HG03342 (cell line): ENCODE measurements at regions not wholly inside any gene's neighbourhood (a gene's known extent, or its start where the extent isn't known, plus 50 kb on each side); places are given as distances from the start of the nearest gene placed in this dataset.

Experiments used
- ATAC-seq: cut with Tn5 transposase; IDR thresholded peaks from one replicate; pipeline ENCODE4 v1.9.1; 2021; ENCODE audit warnings: mild to moderate bottlenecking, moderate library complexity; ENCODE audit not compliant: unreplicated experiment

DNA sequence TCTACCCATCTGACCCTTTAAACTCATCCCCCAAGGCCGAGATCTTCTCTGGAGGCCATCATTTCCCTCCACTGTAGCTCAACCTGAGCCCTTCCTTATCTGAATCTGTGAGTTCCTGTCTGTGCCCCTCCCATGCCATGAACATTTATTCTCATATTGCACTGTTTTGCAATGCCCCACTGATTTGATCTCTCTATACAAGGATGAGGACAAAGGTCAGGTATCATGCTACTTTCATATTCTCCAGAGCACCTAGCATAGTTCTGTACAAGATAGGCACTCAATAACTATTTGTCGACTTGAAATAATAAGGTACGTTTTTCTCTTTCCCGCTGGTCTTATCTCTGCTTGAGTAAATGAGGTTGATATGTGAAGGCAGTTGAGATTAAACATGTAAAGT is 135.5 kb downstream of the KLF5 start:
- ATAC-seq, result no peak

DNA sequence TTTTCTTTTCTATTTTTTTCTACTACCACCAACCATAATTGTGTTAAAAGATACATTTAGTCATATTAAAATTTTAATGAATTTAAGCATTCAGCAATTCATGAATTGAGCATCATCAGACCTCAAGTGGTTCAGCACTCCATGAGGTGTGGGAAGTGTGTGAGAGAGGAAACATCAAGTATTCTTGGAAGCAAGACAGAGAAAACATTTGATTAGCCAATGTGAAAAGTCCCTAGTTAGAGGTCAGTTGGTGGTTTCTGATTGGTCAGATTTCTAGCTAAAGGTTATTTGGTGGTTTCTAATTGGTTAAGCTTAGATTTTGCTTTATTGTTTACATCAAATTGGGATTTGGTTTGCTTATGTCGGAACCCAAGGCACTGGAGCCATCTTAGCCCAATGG is 134.7 kb downstream of the KLF5 start:
- ATAC-seq, result no peak

GRCh38 chr13:73190477-73190876 is 131.7 kb downstream of the KLF5 start:
- ATAC-seq, result no peak

GRCh38 chr13:73189776-73190175 is 131.0 kb downstream of the KLF5 start:
- no peak for ATAC-seq

DNA sequence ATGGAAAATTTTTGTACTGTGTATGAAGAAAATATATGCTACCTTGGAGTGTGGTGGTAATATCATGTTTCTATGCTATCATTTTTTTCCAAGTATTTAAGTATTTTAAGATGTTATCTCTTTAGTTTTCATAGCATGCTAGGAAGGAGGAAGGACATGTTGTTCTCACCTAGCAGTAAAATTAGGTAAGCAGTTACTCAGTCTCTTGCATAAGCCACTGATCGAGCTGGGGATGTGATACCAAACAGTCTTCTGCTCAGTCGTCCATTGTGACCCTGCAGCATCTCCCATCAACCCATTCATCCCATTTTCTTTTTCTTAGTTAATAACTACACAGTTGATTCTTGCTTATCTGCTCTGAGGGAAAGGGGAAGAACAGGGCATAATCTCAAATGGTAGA is 130.6 kb downstream of the KLF5 start:
- ATAC-seq, result no peak

DNA sequence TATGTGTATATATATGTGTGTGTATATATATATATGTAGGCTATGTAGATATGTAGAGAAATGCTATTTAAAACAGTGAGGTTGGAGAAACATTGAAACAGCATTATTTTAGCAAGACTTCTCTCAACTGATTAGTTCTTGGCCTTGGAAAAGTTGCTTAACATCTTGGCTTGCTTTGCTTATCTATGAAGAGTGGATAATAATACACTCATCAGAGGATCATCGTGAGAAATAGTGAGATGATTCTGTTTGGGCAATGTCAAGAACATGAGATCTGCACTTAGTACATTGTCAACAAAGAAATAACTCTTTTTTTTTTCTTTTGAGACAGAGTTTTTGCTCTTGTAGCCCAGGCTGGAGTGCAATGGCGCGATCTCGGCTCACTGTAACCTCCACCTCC is 128.3 kb downstream of the KLF5 start:
- no peak for ATAC-seq

GRCh38 chr13:73179650-73180274 is 121.0 kb downstream of the KLF5 start:
- no peak for ATAC-seq

GRCh38 chr13:73177916-73178565 is 119.2 kb downstream of the KLF5 start:
- ATAC-seq, result no peak

GRCh38 chr13:73177017-73177416 is 118.2 kb downstream of the KLF5 start:
- ATAC-seq, result no peak

DNA sequence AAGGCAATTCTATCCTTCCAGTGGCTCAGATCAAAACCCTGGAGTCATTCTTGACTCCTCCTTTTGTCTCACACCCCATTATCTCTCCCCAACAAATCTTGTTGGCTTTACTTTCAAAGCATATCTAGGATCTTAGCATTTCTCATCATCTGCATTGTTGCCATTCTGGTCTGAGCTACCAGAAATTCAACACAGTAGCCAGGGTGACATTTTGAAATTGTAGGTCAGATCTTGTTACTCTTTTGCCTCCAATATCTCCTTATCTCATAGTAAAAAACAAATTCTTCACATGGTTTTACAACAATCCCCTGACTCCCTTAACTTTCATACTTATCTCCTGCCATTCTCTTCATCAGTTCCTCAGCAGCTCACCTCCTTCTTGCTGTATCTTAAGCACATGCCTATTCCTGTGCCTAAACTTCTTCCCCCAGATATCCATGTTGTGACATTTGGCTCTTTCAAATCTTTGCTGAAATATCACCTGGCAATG is 115.8 kb downstream of the KLF5 start:
- no peak for ATAC-seq

- no peak for ATAC-seq
Observed at GRCh38 chr13:73173279-73173811, 114.5 kb downstream of the KLF5 start.

DNA sequence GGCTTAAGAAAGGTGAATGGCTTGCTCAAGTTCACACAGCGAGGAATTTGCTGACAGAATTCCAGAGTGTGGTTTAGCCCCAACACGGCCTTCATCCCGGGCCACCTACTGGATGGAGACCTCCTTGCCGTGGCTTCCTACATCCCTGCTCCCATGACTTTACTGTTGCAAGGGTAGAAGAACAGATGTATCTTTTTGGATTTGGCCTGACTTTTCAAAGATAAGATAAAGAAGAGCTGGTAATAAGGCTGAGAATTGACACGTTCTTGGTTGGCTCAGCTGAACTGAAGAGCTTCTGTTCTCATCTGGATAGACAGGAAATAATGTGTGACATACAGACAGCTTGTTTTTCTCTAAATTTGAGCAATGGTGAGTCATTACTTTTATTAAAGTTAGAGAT is 113.1 kb downstream of the KLF5 start:
- no peak for ATAC-seq

- no peak for ATAC-seq
Observed at GRCh38 chr13:73171271-73171682, 112.5 kb downstream of the KLF5 start.

GRCh38 chr13:73169971-73170370 is 111.2 kb downstream of the KLF5 start:
- ATAC-seq, result no peak

GRCh38 chr13:73168953-73169401 is 110.2 kb downstream of the KLF5 start:
- ATAC-seq, result no peak

GRCh38 chr13:73168226-73168952 is 109.6 kb downstream of the KLF5 start:
- peak; percentile 53 for ATAC-seq

DNA sequence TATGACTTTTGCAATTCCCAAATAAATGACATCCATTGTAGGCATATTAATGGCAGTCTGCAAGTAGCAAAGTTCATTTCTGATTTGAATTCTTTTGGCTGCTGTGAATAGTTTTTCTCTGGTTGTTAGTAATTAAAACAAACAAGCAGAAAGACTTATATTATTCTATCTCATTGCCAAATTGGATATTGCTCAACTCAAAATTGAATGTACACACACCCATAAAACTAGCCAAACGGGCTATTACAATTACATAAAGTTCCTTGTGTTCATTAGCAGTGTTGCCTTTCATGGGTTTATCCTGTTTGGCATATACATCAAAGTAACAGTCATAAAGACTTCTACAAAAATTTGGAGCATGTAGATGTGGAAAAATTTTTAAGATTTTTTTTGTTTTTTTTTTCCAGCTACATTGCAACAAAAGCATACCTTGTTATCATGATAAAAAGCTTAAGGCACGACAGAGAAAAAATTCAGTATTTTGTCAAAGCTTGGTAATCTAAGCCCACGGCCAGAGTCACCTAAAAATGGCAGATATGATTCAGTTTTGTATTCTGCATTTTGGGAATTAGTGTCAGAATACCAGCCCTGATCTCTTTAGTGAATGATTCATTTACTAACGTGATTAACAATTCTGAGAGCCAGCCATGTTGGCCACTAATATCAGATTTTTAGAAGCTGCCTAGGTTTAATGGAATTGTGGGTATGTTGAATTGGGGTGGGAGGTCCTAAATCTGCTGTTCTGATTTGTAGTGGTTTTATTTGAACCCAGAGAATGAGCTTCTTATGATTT is 108.4 kb downstream of the KLF5 start:
- ATAC-seq, result no peak

- no peak for ATAC-seq
Observed at GRCh38 chr13:73166204-73166603, 107.4 kb downstream of the KLF5 start.

DNA sequence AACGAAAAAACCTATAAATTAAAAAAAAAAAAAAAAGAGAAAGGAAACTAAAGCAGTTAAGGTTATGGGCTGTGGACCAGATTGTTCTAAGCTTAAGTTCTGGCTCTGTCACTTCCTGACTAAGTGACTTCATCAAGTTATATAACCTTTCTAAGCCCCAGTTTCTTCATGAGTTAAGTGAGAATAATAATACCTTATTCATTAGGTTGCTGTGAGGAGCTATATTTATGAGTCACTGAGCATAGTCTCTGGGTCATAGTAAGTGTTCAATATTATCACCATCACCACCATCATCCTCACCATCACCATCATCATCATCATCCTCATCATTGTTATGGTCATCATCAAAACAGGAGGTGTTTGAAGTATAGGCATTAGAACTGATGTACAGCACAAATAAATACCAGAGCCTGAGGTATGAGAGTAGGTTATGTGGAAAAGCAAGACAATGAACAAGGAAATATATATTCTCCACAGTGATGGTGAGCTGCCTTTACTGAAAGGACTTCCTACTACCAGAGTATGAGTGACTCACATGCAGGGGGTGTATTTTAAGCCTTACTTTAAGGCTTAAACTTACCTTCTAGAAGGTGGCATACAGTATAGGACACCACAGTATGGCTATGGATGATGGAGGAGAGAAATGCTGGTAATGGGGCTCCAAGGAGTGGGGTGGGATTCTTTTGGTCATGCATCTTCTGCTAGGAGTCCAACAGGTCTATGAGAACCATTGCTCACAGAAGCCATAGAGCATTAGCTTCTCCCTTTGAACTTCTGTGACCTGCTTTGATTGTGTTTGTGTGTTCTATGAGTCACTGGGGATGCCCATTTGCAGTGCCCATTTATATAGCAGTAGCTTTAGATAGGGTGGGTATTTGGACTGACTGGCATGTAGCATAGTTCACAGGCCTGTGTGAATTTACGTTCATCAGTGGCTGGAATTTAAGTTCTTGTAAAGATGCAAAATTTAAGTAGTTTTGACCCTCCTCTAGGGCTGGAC is 104.4 kb downstream of the KLF5 start:
- no peak for ATAC-seq
